Breast epithelium (tissue), 3 donors: ENCODE measurements at regions not wholly inside any gene's neighbourhood (a gene's known extent, or its start where the extent isn't known, plus 50 kb on each side); places are given as distances from the start of the nearest gene placed in this dataset.

Source experiments
- POLR2A ChIP-seq: fragments of 450-650 bp; IDR thresholded peaks from one replicate; pipeline ENCODE4 v1.6.1; 2016; ENCODE audit warnings: antibody characterized with exemption, mild to moderate bottlenecking, moderate library complexity
- POLR2AphosphoS5 ChIP-seq, 3 donors: sonication (generic); formaldehyde crosslinking; IDR thresholded peaks; one replicate each; pipeline ENCODE4 v1.6.1; 2017; ENCODE audit warnings: antibody characterized with exemption in 3 of 3
- TF ChIP-seq, protein P1 (sequence below), 3 donors: fragments of 450-650 bp; IDR thresholded peaks; one replicate each; pipeline ENCODE4 v1.5.1; 2016 to 2017; ENCODE audit warnings: antibody characterized with exemption in 3 of 3, mild to moderate bottlenecking in 3 of 3, moderate library complexity in 3 of 3

- TF ChIP-seq, protein P1, sequence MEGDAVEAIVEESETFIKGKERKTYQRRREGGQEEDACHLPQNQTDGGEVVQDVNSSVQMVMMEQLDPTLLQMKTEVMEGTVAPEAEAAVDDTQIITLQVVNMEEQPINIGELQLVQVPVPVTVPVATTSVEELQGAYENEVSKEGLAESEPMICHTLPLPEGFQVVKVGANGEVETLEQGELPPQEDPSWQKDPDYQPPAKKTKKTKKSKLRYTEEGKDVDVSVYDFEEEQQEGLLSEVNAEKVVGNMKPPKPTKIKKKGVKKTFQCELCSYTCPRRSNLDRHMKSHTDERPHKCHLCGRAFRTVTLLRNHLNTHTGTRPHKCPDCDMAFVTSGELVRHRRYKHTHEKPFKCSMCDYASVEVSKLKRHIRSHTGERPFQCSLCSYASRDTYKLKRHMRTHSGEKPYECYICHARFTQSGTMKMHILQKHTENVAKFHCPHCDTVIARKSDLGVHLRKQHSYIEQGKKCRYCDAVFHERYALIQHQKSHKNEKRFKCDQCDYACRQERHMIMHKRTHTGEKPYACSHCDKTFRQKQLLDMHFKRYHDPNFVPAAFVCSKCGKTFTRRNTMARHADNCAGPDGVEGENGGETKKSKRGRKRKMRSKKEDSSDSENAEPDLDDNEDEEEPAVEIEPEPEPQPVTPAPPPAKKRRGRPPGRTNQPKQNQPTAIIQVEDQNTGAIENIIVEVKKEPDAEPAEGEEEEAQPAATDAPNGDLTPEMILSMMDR (IDR thresholded peaks at IDR 0.05), result no peak
- TF ChIP-seq POLR2A (no peak), POLR2AphosphoS5 (IDR thresholded peaks at IDR 0.05) (no peak)
Measured at GRCh38 chr11:127693686-127694085, 693.1 kb upstream of the KIRREL3 start.
